HCT116 (cell line): ENCODE measurements at regions not wholly inside any gene's neighbourhood (a gene's known extent, or its start where the extent isn't known, plus 50 kb on each side); places are given as distances from the start of the nearest gene placed in this dataset.

ENCODE experiments used
- ATAC-seq: fragments of 200-7000 bp; cut with Tn5 transposase; 2 replicates; pipeline ENCODE4 v1.9.1; 2020; ENCODE audit warnings: mild to moderate bottlenecking, moderate library complexity
- BruUV-seq: library from RNA; stranded (reverse); fragments of 400-500 nt; replicated peaks from 2 replicates; lab custom pipeline; 2021; lab: Mats Ljungman, UMichigan
- CTCF ChIA-PET: fragments of 300-600 bp; sonication (Branson Sonifier 250); formaldehyde crosslinking; loops from one replicate; lab custom pipeline; 2021; ENCODE audit warnings: antibody characterized with exemption; lab: Charles Lee
- POLR2A ChIA-PET: fragments of 300-600, 350-600 bp; sonication (Branson Sonifier 250); formaldehyde crosslinking; loops from one replicate; lab custom pipeline; 2021; ENCODE audit warnings: antibody characterized with exemption; lab: Charles Lee
- RAD21 ChIA-PET, 2 experiments: fragments of 300-600 bp; sonication (Branson Sonifier 250); formaldehyde crosslinking; loops; one replicate each; lab custom pipeline; 2023; ENCODE audit warnings: low total read pairs in 2 of 2; ENCODE audit not compliant: uncharacterized antibody in 2 of 2, unreplicated experiment in 2 of 2, low non-redundant PET in 1 of 2; lab: Charles Lee
- DNase-seq: peaks from one replicate; pipeline ENCODE4 v3.0.0-alpha.2; 2010; ENCODE audit warnings: low read depth, low spot score
- H2AFZ ChIP-seq: fragments of 200-600 bp; shearing (Covaris generic), sonication (generic); 2 replicates; pipeline ENCODE4 v1.6.1; 2017; ENCODE audit warnings: low read depth, mixed run types, mixed read lengths, antibody characterized with exemption, low read length; ENCODE audit not compliant: poor library complexity, severe bottlenecking
- H3K27ac ChIP-seq: 2 replicates; pipeline ENCODE4 v1.5.1; 2012; ENCODE audit warnings: low read depth, low read length
- H3K27me3 ChIP-seq: fragments of 200-600 bp; sonication (generic); 2 replicates; pipeline ENCODE4 v1.6.1; 2016; ENCODE audit warnings: mixed run types, low read length, mixed read lengths; ENCODE audit not compliant: insufficient read depth
- H3K36me3 ChIP-seq, 2 experiments: fragments of 200-500 bp in 1 of 2; fragments of 200-600 bp in 1 of 2; sonication (Bioruptor generic) in 1 of 2; sonication (generic) in 1 of 2; 2 replicates each; pipeline versions ENCODE4 v1.5.1 to v1.6.1; 2014 to 2016; ENCODE audit warnings: low read length in 2 of 2, inconsistent platforms in 1 of 2, mixed read lengths in 1 of 2, mixed run types in 1 of 2; ENCODE audit not compliant: insufficient read depth in 2 of 2, control insufficient read depth in 1 of 2
- H3K4me1 ChIP-seq, 2 experiments: fragments of 200-600 bp in 1 of 2; sonication (generic) in 1 of 2; 2 replicates each; pipeline versions ENCODE4 v1.5.1 to v1.6.1; 2012 to 2017; ENCODE audit warnings: low read length in 2 of 2, inconsistent platforms in 1 of 2, mild to moderate bottlenecking in 1 of 2, mixed read lengths in 1 of 2, mixed run types in 1 of 2, moderate library complexity in 1 of 2; ENCODE audit not compliant: insufficient read depth in 2 of 2, control insufficient read depth in 1 of 2
- H3K4me2 ChIP-seq: fragments of 200-600 bp; sonication (generic); 2 replicates; pipeline ENCODE4 v1.6.1; 2017; ENCODE audit warnings: mixed run types, low read length, mixed read lengths
- H3K4me3 ChIP-seq, 2 experiments: fragments of 200-600 bp in 1 of 2; sonication (generic) in 1 of 2; replicated peaks in 1 of 2; 2 replicates each; pipeline ENCODE4 v1.5.1; 2011 to 2016; ENCODE audit warnings: low read length in 2 of 2, control low read depth in 1 of 2, low read depth in 1 of 2, mild to moderate bottlenecking in 1 of 2, mixed read lengths in 1 of 2, mixed run types in 1 of 2
- H3K79me2 ChIP-seq: fragments of 200-600 bp; sonication (generic); 2 replicates; pipeline ENCODE4 v1.6.1; 2017; ENCODE audit warnings: mild to moderate bottlenecking, mixed run types, low read length, moderate library complexity, mixed read lengths; ENCODE audit not compliant: insufficient read depth
- H3K9ac ChIP-seq: fragments of 200-600 bp; sonication (generic); 2 replicates; pipeline ENCODE4 v1.6.1; 2016; ENCODE audit warnings: low read length, mixed read lengths
- H3K9me2 ChIP-seq: fragments of 200-600 bp; sonication (generic), shearing (Covaris generic); 2 replicates; pipeline ENCODE4 v1.6.1; 2017; ENCODE audit warnings: mixed run types, mild to moderate bottlenecking, moderate library complexity; ENCODE audit not compliant: insufficient read depth
- H3K9me3 ChIP-seq, 2 experiments: fragments of 200-500 bp in 1 of 2; fragments of 200-600 bp in 1 of 2; sonication (Bioruptor generic) in 1 of 2; sonication (generic) in 1 of 2; 2 replicates each; pipeline ENCODE4 v1.6.1; 2014 to 2017; ENCODE audit warnings: low read length in 2 of 2, mixed read lengths in 2 of 2, inconsistent platforms in 1 of 2, low read depth in 1 of 2, mild to moderate bottlenecking in 1 of 2, mixed run types in 1 of 2, moderate library complexity in 1 of 2; ENCODE audit not compliant: control insufficient read depth in 1 of 2, insufficient read depth in 1 of 2
- H4K20me1 ChIP-seq: fragments of 200-600 bp; sonication (generic), shearing (Covaris generic); 2 replicates; pipeline ENCODE4 v1.6.1; 2017; ENCODE audit warnings: mixed run types, mild to moderate bottlenecking, moderate library complexity; ENCODE audit not compliant: insufficient read depth
- CEBPB ChIP-seq: IDR thresholded peaks from 2 replicates; pipeline ENCODE4 v1.6.1; 2012; ENCODE audit warnings: low read depth
- CTCF ChIP-seq, 3 experiments: fragments of 200-600 bp in 1 of 3; sonication (generic) in 1 of 3; IDR thresholded peaks in 2 of 3; conservative IDR thresholded peaks in 1 of 3; 2 replicates each; pipeline ENCODE4 v1.5.1; 2012 to 2017; ENCODE audit warnings: low read depth in 2 of 3, low read length in 2 of 3, antibody characterized with exemption in 1 of 3, borderline replicate concordance in 1 of 3, control low read depth in 1 of 3, mild to moderate bottlenecking in 1 of 3, mixed read lengths in 1 of 3, mixed run types in 1 of 3, moderate library complexity in 1 of 3; ENCODE audit not compliant: insufficient read depth in 1 of 3
- EGR1 ChIP-seq: IDR thresholded peaks from 2 replicates; pipeline ENCODE4 v1.6.1; 2012; ENCODE audit warnings: low read depth
- ELF1 ChIP-seq: IDR thresholded peaks from 2 replicates; pipeline ENCODE4 v1.6.1; 2012; ENCODE audit warnings: low read depth, borderline replicate concordance
- EZH2 ChIP-seq: fragments of 200-600 bp; sonication (generic); IDR thresholded peaks from 2 replicates; pipeline ENCODE4 v1.6.1; 2017; ENCODE audit warnings: antibody characterized with exemption, mixed run types
- EZH2phosphoT487 ChIP-seq: fragments of 200-600 bp; IDR thresholded peaks from 2 replicates; pipeline ENCODE4 v1.6.1; 2018; ENCODE audit warnings: antibody characterized with exemption, borderline replicate concordance
- JUND ChIP-seq: IDR thresholded peaks from 2 replicates; pipeline ENCODE4 v1.6.1; 2012
- MAX ChIP-seq: IDR thresholded peaks from 2 replicates; pipeline ENCODE4 v1.6.1; 2012
- POLR2A ChIP-seq: IDR thresholded peaks from 2 replicates; pipeline ENCODE4 v1.7.0; 2011; ENCODE audit warnings: borderline replicate concordance; ENCODE audit not compliant: insufficient read depth, insufficient read length; ENCODE audit errors: extremely low read depth
- REST ChIP-seq: IDR thresholded peaks from 2 replicates; pipeline ENCODE4 v1.6.1; 2012; ENCODE audit warnings: low read depth
- SIN3A ChIP-seq: IDR thresholded peaks from 2 replicates; pipeline ENCODE4 v1.6.1; 2012; ENCODE audit warnings: low read depth
- SP1 ChIP-seq: IDR thresholded peaks from 2 replicates; pipeline ENCODE4 v1.6.1; 2012; ENCODE audit warnings: low read depth
- TCF7L2 ChIP-seq: IDR thresholded peaks from 2 replicates; pipeline ENCODE4 v1.7.0; 2011; ENCODE audit warnings: borderline replicate concordance, inconsistent platforms; ENCODE audit not compliant: insufficient read depth, insufficient read length; ENCODE audit errors: extremely low read depth
- YY1 ChIP-seq: IDR thresholded peaks from 2 replicates; pipeline ENCODE4 v1.6.1; 2011; ENCODE audit warnings: low read length, low read depth, moderate library complexity, mild to moderate bottlenecking; ENCODE audit not compliant: insufficient replicate concordance; ENCODE audit errors: extremely low read depth
- ZFX ChIP-seq: fragments of 450-650 bp; IDR thresholded peaks from 2 replicates; pipeline ENCODE4 v1.6.1; 2017
- ZNF274 ChIP-seq: fragments of 200-500 bp; sonication (Bioruptor generic); IDR thresholded peaks from 2 replicates; pipeline ENCODE4 v1.6.1; 2014; ENCODE audit warnings: mild to moderate bottlenecking, low read depth, low read length, inconsistent platforms
- intact Hi-C: fragments of 100-400 bp; cut with micrococcal nuclease; formaldehyde crosslinking; loops from 2 replicates; pipeline ENCODE4 v1.10.0; 2022

- H4K20me1 ChIP-seq, result no peaks in the 10 kb centered on the region
- ChIA-PET CTCF (no interaction called here), RAD21 (no interaction called here), POLR2A (no interaction called here)
- H3K27ac ChIP-seq, result no peak overlapping the region
- H3K4me3 ChIP-seq, result no peak overlapping the region
- no peaks in the 10 kb centered on the region for H3K4me1 ChIP-seq
- DNase-seq, result no peak
- no peaks in the 10 kb centered on the region for H3K79me2 ChIP-seq
- no peak overlapping the region for H3K9ac ChIP-seq
- no peak overlapping the region for H2AFZ ChIP-seq
- no peak overlapping the region for H3K4me2 ChIP-seq
- no peaks in the 10 kb centered on the region for H3K27me3 ChIP-seq
- TF ChIP-seq ZFX (no peak), SP1 (no peak), REST (no peak), YY1 (no peak), EGR1 (no peak), MAX (no peak), EZH2 (no peak), SIN3A (no peak), POLR2A (no peak), EZH2phosphoT487 (no peak), JUND (no peak), TCF7L2 (no peak), ZNF274 (no peak), CEBPB (no peak), CTCF (IDR thresholded peaks at IDR 0.05 in 2 of 3, conservative IDR thresholded peaks at IDR 0.05 in 1 of 3; ENCODE audit: borderline replicate concordance in 1 of 3, insufficient read depth in 1 of 3, low read depth in 2 of 3, low read length in 2 of 3) (no peak), ELF1 (no peak)
- TF ChIP-seq, all 23 proteins: peak for 0
- no peak for ATAC-seq
- Histone ChIP-seq H3K9me2 (no peaks in the 10 kb centered on the region), H3K9me3 (peaks cover 0 to 13% of the 10 kb centered on the region in 2 experiments; a peak in 2 of 4 replicates), H3K36me3 (no peaks in the 10 kb centered on the region)
- BruUV-seq, result no TSS peak
- intact Hi-C loops, result no loop called here
Measured at GRCh38 chr5:17697671-17698070, 63.4 kb downstream of the TAF11L14 start.
